ENCODE measurements at regions not wholly inside any gene's neighbourhood (a gene's known extent, or its start where the extent isn't known, plus 50 kb on each side); places are given as distances from the start of the nearest gene placed in this dataset.

DNA sequence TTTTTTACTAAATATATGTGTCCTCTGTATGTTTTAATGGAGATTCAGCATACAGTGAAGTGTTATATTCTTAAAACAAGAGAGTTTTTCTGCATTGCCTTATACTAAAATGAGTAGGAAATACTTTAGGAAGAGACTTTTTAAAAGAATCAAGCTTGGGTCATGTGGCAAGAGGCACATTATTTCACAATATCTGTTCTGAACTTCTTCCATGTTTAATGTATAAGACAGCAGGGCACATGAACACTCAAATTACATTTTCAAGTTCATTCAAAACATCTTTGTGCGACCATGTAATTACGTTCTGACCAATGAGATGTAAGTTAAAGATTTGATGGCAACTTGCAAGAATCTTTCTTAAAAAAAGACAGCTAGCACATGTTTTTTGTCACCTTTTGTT is 1055.9 kb downstream of the NR2F1-AS1 start:
- TF ChIP-seq, protein P1, sequence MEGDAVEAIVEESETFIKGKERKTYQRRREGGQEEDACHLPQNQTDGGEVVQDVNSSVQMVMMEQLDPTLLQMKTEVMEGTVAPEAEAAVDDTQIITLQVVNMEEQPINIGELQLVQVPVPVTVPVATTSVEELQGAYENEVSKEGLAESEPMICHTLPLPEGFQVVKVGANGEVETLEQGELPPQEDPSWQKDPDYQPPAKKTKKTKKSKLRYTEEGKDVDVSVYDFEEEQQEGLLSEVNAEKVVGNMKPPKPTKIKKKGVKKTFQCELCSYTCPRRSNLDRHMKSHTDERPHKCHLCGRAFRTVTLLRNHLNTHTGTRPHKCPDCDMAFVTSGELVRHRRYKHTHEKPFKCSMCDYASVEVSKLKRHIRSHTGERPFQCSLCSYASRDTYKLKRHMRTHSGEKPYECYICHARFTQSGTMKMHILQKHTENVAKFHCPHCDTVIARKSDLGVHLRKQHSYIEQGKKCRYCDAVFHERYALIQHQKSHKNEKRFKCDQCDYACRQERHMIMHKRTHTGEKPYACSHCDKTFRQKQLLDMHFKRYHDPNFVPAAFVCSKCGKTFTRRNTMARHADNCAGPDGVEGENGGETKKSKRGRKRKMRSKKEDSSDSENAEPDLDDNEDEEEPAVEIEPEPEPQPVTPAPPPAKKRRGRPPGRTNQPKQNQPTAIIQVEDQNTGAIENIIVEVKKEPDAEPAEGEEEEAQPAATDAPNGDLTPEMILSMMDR (conservative IDR thresholded peaks at IDR 0.05), result no peak
- no peak overlapping the region for H3K27ac ChIP-seq

DNA sequence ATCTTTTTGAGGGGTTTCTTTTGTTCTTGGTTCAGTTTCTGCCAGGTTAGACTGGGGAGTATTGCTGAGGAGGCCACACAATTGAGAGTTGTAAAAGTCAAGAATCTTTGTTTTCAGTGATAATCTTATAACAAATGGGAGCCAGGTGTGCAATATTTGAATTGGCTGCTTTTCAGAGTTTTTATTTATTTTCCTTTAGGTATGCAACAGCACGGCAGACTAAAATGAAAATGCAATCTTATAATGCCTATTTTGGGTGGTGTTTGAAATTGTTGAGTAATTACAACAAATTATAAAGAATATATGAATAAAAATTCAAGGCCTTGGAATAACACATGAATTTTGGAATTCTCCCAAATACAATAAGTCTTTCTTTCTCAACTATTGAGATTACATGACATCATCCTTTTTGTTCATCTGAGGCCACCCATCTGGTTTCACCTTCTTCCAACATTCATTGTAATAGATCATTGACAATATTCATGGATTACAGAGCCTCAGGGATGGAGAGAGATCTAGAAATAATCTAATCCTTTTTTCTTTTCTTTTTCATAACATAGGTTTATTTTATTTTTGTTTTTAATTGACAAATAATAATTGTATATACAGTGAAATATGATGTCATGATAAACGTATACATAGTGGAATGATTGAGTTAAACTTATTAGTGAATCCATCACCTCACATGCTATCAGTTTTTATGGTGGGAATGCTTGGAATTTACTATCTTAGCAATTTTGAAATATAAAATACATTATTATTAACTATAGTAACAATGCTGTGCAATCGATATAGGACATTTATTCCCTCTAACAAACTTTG is 1061.0 kb downstream of the NR2F1-AS1 start:
- no peak overlapping the region for H3K27ac ChIP-seq
- TF ChIP-seq, protein P1 (conservative IDR thresholded peaks at IDR 0.05), result no peak

DNA sequence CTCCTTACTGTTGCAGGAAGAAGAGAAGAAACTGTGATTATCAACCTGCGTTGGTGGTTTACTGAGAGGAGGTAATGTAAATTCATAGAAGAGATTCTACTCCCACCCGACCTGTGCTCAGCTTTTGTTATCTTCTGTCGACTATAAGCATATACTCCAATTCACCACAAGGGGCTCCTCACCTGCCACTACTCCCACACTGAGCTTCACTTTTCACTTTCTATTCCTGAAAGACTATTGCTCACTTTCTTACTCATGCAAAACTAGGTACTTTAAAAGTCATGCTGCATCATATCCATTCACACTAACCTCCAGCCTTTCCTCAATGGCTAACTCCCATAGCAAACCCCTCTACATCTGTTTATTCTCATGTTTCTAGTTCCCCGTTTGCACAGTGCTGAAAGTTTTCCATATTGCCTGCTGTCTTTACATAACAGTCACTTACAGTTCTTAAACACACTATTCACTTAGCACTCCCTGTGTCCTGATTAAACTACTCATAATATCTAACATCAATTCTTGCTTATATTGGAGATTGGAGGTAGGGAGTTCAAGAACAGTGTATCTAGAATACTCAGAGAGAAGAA is 1062.6 kb downstream of the NR2F1-AS1 start:
- H3K27ac ChIP-seq, result no peak overlapping the region
- TF ChIP-seq, protein P1 (conservative IDR thresholded peaks at IDR 0.05), result peak; percentile 74

DNA sequence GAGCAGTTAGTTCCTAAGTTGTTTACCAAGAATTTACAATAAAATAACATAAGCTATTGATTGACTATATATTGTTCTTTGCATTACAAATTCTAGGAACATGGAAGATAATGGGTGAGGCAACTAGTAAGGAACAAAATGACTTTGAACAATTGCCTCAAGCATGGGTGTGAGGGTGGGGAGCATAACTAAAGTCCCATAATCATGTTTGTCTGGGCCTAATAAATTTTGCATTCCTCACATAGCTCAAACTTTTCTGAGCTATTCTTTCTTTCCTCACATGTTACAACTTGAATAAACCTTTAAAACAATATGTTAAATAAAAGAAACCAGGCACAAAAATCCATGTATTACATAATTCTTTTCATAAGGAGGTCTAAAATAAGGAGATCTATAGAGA is 1066.1 kb downstream of the NR2F1-AS1 start:
- H3K27ac ChIP-seq, result no peak overlapping the region
- TF ChIP-seq, protein P1 (conservative IDR thresholded peaks at IDR 0.05), result no peak

DNA sequence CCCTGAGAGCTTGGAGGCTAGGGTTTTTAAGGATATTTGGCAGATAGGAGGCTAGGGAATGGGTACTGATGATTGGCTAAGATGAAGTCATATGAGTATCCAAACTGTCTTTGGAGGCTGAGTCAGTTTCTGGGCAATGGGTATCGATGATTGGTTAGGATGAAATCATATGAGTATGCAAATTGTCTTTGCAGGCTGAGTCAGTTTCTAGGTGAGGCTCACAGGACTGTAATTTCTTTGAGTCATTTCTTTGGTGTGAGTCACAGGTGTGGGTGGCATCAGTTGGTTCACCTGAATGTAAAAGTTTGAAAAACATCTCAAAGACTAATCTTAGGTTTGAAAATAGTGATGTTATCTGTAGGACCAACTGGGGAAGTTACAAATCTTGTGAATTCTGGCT is 1068.0 kb downstream of the NR2F1-AS1 start:
- TF ChIP-seq, protein P1 (conservative IDR thresholded peaks at IDR 0.05), result no peak
- no peak overlapping the region for H3K27ac ChIP-seq

DNA sequence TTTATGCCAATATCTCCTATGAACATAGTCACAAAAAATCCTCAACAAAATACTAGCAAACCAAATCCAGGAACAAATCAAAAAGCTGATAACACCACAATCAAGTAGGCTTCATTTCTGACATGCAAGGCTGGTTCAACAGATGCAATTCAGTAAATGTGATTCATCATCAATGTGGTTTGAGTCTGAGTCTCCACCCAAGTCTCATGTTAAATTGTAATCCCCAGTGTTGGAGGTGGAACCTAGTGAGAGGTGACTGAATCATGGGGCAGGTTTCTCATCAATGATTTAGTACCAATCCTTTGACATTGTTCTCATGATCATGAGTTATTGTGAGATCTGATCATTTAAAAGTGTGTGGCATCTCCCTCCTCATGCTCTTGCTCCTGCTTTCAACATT is 1072.7 kb downstream of the NR2F1-AS1 start:
- H3K27ac ChIP-seq, result no peak overlapping the region
- TF ChIP-seq, protein P1 (conservative IDR thresholded peaks at IDR 0.05), result no peak

DNA sequence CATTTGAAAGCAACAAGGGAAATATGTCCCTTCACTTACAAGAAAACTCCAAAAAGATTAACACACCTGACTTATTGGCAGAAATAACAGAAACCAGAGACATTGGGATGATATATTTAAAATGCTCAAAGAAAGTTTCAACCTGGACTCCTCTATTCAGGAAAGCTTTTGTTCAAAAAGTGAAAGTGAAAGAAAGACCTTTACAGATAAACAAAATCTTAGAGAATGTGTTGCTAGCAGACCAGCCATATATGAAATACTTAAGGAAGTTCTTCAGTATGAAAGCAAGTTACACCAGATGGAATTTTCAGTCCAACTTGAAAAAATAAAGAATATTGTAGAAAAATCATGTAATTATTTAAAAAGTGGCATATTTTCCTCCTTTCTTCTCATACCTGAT is 1075.1 kb downstream of the NR2F1-AS1 start:
- TF ChIP-seq, protein P1 (conservative IDR thresholded peaks at IDR 0.05), result no peak
- H3K27ac ChIP-seq, result no peak overlapping the region
